ENCODE measurements at regions not wholly inside any gene's neighbourhood (a gene's known extent, or its start where the extent isn't known, plus 50 kb on each side); places are given as distances from the start of the nearest gene placed in this dataset.

DNA sequence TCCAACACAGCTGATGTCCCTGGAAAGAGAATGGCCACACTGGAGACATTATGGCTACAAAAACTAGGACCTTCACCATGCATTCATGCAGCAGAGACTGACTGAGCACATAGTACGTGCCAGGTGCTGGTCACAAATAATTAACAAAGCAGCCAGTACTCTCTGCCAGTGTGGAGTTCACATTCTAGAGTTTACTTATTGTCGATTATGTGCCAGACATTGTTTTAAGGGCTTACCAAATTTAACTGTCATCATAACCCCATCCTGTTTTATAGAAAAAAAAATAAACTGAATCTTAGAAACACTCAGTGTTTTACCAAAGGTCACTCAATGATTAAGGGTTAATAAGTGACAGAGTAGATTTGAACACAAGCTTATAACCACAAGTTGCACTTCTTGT lies 143.3 kb downstream of the RRAGC start:
- DNase-seq: no peak

DNA sequence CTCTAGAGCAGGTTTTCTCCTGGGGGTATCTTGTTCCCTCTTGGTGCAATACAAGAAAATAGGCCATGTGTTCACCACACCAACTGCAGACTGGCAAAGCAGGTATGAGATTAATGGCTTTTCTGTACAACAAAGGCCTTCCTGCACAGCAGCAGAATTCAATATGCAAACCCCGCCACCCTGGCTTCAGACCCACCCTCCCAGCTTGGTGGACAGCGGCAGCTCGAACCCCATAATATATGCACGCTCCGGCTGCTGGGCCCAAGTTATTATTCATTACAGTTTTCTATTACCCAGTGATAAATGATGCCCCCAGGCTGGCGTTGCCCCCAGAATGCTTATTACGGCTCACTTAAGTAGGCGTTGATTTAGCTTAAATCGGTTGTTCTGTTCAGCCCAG lies 144.2 kb downstream of the RRAGC start:
- no peak for DNase-seq

DNA sequence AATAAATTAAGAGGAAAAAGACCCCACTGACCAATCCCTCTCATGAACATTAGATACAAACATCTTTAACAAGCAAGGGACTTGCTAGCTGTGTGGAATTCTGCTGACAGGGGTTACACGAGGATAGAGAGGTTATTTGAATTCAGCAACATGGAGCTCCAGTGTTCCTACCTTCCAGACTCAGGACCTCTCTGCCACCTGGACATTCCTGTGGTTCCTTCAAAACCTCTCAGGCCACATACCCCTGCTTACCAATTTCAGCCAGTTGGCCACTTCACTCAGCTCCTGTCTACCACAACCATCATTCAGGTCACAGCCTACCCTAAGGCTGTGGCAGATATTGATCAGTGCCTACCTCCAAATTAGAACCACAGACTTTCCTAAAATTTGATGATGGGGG lies 147.5 kb downstream of the RRAGC start:
- DNase-seq: no peak

DNA sequence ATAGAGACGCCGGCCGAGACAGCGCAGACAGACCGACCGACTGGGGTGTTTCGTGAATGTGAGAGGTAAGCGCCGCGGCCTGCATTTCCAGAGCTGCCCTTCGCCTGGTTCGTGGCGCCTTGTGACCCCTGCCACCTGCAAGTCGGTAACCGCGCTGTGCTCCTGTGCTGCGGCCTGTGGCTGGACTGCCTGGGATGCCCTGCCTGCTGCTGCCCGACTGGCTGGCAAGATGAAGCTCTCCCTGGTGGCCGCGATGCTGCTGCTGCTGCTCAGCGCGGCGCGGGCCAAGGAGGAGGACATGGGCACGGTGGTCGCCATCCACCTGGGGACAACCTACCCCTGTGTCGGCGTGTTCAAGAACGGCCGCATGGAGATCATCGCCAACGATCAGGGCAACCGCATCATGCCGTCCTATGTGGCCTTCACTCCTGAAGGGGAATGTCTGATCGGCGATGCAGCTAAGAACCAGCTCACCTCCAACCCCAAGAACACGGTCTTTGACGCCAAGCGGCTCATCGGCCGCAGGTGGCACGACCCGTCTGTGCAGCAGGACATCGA lies 150.8 kb downstream of the RRAGC start:
- no peak for DNase-seq

DNA sequence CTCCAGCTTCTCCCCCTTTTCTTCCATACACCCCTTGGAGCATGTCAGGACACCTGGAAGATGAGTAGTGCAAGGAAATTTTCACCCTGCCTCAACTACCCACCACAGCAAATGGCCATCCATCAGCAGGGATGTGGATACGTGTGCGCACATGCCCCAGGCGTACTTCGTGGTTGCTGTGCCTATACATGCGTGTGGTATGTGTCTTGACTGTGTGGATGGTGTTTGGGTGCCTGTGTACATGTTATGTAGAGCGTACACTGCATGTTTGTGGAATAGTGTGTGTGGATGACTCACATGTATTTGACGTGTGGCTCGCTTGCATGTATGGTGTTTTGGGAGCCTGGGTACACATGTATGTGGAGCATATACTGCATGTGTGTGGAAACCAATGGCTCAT lies 158.5 kb downstream of the RRAGC start:
- DNase-seq: no peak

DNA sequence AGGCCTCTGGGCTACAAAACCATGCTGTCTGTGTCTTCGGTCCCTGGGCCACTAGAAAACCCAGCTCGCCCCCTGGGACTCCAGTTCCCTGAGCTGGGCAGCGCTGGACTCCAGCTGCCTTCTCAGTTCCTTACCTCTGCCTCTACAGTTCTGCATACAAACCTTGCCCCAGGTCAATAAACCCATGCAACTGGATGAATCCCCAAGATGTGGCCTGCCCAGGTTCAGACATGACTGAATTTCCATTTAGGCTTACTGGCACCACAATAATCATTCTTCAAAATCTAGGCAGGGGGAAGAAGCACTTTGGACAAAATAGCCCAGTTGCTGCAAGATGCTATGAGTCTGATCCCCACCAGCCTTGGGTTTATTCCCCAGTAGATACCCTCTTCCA lies 159.5 kb downstream of the RRAGC start:
- no peak for DNase-seq

DNA sequence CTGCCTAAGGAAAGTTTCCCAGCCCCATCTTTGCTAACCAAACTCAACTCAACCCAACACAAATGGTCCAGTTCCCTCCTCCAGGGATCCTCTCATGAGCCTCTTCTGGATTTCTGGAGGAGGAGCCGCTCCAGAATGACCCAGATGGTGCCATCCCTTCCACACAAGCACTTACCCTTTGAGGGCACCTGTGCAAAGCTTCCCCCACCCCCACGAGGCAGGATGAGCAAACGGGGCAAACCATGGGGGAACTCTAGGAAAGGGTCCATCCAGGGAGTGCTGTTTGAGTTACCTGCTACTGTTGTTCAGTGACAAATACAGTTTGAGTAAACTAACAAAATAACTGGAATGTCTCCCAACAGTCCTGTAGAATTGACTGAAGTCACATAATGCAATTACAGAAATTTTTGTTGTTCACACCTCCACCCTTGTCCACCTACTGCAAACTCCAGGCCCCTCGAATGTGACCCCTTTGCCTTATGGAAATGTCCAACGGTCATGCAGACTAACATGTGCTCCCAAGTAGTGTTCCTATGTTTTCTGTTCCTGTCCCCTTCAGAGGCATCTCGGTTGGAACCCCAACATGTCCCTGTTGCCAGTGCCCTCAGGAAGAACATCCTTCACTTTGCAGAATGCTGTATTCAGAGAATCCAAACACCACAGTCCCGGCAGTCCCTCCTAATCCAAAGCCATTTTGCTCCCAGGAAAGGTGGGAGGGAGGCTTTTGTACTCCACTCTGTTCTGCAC lies 160.1 kb downstream of the RRAGC start:
- DNase-seq: no peak

DNA sequence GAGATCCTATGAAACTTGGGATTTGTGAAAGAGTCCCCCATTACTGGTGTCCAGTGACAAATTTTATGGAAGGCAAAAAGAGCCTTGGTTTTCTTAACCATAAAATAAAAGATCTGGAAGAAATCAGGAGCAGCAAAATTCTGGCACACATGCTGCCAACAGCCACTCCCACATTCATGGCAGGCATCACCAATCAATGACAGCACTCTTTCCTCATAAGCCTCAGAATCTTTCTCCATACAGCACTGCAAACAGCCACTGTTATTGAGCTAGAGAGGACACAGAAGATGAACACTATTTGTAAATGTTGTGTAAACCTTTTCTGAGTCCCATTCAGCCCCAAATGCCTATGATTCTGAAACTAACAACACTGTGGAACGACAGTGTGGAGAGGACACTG lies 162.2 kb downstream of the RRAGC start:
- no peak for DNase-seq

DNA sequence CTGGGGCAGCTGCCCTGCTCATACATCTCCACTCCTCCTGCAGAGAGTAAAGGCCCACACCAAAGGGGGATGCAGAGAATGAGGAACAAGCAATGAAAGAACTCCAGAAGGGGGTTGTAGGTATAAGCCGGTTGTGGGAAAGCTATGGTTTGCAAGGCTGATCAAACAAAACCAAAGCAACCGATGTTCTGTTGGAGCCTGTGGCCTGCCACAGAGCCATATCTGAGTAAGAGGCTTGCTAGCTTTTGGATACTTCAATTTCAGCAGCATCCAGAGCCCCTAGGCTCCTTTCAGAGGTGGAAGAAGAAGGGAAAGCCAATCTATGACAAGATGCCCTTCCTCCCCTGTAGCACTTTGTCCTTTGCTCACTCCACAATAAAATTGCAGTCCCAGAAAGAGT lies 163.2 kb downstream of the RRAGC start:
- no peak for DNase-seq

DNA sequence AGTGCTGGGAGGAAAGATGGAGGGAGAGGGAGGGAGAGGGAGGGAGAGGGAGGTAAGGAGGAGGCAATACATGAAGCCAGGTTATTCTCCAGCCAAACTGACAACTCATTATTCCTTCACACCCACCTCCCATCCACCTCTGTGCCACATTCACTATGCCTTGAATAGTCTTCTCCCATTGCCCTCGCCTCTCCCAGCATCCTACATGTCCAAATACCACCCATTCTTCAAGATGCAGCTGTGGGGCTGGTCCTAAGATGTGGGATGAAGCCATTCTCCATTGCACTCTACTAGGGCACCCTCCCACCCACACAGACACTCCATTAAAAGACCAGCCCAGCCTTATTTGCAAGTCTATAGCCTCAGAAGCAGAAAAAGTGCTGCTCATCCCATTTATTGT lies 165.8 kb downstream of the RRAGC start:
- no peak for DNase-seq

DNA sequence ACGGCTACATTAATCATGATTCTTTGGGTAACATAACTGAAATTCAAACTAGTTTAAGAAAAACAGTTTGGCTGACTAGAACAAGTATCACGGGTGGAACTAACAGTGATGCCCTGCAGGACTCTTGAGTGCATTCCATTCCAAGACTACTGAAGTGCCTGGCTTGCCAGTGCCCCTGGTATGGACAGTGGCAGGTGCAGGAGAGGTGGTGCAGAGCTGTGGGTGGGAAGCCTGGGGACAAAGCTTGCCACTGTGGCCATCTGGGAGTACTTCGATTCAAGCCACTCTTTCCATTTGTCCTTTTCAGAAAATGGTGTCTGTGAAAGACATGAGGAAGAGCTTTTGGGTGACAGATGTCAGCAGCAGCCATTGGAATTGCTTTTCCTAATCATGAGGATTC lies 166.5 kb downstream of the RRAGC start:
- DNase-seq: no peak

DNA sequence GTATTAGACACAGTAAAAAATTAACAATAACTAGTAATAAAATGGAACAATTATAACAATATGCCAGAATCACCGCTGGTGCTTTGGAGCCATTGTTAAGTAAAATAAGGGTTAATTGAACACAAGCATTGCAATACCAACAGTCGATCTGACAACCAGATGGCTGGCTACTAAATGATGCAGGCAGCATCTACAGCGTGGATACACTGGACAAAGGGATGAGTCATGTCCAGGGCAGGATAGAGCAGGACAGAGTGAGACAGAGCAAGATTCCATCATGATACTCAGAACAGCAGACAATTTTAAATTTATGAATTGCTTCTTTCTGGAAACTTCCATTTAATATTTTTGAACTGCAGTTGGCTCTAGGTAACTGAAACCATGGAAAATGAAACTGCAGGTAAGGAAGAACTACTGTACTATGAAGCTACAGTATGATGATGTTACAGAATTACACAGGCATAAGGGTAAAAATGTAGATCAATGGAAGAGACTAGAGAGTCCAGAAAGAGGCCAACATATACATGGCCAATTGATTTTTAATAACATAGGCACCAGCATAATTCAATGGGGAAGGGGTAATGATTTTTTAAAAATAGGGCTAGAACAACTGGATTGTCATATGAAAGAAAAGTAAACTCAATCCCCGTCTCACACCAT lies 168.7 kb downstream of the RRAGC start:
- no peak for DNase-seq

DNA sequence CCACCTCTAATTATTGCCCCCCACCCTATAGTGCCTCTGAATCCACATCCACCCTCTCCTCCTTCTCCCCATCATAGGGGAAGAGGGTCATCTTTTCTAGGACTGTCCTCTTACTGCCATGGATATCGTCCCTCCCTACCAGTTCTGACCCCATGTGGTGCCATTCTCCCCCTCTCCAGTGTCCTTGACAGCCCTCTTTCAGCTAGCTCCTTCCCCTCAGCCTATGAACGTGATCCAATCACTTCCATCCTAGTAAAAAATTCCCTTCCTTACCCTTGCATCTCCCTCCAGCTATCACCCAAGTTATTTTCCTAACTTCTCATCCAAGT lies 172.7 kb downstream of the RRAGC start:
- no peak for DNase-seq

DNA sequence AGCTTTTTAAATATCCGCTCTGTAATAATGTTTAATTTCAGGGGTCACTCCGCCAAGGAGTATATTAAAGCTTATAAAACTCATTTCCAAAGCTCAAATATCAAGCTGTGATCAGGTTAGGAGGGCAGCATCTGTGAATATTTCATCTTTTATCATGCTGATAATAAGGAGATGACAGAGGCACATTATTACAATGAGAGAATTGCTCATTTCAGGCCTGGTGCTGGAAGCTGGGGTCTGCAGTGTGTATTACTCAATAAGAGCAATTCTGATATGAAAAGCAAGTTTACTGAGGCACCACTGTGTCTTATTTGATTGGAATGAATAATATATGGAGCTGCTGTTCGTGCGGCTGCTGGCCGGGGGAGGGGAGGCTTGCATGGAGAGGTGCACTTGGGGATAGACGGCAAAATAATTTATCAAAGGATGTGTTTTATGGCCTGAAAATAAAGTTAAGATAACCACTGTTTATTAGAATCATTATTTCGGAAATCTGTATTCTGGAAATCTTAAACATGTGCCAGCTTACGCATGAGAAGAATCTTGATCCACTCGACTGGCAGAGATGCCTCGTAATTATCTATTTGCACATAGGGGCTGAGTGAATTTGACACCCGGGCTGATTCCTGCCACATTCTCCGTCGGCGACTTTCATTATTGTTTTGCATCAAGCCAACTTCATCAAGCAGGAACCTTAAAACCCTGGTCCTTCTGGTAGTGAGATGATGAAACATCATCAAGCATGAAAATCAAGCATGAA lies 173.2 kb downstream of the RRAGC start:
- no peak for DNase-seq

DNA sequence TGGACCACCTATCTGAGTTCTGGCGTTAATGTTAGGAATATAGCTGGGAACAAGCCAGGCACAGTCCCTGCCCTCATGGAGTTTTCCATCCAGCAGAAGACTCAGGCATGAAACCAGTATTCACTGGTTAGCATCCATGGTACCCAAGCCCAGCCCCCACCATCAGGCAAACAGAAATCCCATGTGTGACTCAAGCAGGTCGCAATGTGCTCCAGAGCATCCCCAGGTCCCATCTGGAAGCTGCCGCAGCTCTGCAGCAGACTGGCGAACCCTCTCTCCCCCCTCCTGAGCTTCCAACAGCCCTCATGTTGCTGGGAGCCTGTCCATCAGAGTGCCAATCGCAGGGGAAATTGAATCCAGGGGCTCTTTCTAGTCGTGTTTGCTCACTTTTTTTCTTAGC lies 174.2 kb downstream of the RRAGC start:
- no peak for DNase-seq

DNA sequence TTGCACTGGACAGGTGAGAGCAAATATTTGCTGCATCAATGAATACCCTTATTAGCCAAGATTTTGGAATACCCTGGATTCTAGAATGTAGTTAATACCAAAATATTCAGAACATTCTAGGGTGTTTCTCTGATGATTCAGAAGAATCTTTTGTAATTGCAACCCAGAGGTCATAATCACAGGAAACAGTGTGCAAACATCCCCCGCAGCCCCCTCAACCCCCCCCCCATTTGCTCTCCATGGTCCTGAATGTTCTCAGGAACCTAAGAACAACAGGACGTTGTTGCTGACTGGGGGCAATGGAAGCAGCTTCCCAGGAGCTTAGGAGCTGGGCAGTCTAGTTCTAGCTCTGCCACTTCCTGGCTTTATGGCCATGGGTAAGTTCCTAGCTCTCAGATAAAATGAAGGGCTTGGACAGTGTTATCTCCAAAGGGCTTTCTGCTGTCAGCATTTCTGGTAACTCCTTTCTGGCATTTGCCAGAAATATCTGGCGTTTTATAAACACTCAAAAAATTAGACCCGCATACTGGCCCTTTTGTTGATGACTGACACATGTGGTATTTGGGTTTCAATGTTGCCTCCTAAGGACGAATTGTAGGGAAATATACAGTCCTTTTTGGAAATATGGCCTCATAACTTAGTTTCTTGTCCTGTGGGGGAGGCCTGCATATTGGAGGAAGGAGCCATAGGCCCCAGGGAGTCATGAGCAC lies 178.6 kb downstream of the RRAGC start:
- no peak for DNase-seq

DNA sequence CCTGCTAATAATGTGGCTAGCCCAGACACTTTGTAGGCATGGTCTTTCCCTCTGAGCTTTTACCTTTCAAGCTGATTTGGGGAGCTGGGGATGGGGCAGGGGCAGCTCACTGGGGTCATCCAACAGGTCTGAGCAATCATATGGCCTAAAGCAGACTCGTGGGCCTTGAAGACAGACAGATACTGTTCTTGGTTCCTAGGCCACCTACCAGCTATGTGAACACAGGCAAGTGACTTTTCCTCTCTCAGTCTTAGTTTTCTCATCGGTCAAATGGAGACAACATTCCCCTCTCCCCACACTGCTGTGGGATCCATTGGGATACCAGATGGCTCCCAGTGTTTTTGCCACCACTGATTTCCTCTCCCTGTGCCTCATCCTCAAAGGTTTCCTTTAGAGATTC lies 181.8 kb downstream of the RRAGC start:
- DNase-seq: no peak

DNA sequence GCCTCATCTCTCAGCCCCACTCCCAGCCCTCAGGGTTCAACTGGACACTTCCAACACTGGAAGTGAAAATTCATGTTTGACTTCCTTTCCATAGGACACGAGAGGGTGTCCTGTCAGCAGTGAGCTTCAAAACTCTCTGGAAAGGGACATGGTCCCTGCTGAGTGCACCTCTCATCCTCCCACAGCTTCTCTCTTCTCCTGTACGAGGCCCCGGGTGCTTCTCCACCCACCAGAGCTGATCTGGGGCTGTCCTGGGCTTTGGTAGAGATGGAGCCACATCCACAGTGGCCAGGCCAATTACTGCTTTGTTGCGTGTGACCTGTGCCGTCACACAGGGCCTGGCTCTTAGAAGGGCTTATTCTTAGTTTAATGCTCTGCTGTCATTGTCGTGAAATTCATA lies 182.3 kb downstream of the RRAGC start:
- DNase-seq: no peak

DNA sequence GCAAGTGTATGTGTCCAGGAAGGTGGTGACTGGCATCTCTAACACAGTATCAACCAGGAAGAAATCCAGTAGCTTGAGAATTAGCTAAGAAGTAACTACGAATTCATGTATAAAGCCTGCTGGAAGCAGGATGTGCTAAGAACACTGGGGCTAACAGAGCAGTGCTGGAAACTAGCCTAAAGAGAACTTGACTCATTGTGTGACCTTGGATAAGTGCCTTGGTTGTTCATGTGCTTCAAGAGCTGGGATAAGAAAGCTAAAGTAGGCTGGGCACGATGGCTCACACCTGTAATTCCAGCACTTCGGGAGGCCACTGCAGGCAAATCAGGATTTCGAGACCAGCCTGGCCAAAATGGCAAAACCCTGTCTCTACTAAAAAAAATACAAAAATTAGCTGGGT lies 186.9 kb downstream of the RRAGC start:
- no peak for DNase-seq

DNA sequence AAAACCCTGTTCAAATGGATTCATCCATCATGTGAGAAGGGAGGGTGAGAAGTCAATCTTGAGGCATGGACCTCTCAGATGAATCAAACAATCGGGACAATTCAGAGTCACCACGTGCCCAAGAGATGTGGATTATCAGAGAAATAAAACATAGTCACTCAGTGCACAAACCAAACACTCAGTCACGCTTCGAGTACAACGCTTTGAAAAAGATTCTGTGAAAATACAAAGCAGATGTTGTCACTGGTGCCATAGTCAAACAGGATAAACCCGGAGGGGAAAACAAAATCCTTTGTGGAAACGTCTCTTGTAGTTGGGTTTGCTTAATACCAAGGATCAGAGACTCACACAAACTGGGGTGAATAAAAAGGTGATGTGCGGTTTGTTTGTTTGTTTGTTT lies 188.4 kb downstream of the RRAGC start:
- no peak for DNase-seq

DNA sequence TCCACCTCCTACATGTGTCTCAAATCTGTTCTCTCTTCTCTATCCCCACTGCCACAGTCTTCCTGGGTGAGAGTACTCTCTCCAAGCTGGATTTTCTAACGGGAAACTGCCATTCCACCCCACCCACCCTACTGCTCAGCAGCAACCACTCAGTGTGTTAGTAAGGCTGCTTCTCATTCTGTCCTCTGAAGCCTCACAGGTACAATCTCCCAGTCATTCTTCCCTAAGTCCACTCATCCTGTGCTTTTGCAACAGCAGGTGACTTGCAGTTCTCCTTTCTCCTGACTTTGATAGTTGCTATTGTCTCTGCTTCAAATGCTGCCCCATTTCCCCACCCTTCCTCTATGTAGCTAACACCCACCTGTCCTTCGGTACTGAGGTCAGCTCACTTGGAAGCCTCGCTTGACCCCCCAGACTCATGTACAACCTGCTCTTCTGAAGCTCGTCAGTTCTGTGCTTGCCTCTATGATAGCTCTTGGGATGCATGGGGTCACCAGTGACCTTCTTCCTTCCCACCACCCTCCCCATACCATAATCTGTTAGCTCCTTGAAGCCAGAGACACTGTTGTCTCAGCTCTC lies 188.9 kb downstream of the RRAGC start:
- DNase-seq: no peak

DNA sequence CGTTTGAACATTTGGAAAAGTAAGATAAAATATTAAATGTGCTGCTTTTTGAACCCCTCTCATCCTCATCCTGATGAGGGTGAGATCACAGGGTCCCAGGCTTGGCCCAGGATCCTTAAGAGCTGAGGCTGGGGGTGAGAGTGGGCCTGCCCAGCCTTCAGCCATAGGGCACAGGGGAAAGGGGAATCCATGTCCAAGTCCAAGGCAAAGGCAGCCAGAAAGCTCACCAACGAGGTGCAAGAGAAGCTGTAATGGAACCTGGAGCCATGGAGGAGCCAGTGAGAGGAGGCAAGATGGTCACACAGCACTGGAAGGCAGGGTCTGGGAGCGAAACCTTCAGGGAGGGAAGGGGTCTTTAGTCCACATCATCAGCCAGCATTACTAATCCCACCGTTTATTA lies 191.9 kb downstream of the RRAGC start:
- DNase-seq: no peak

DNA sequence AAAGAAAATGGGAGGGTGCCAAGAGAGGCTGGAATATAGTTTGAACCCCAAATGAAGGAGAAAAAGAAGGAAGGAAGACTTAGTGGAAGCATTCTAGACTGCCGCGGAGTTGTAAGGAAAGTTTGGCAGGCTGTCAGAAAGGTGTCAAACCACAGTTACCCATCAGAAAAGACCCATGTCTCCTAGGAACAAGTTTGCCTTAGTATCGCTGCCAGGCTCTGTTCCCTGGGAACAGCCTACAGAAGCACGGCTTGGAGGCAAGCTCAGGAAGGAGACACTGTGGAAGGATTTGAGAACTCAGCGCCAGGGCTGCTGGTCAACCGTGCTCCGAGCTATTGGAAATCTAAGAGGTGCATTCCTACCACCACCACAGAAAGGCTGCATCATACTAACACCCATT lies 197.4 kb downstream of the RRAGC start:
- no peak for DNase-seq
